ENCODE measurements at regions not wholly inside any gene's neighbourhood (a gene's known extent, or its start where the extent isn't known, plus 50 kb on each side); places are given as distances from the start of the nearest gene placed in this dataset.

DNA sequence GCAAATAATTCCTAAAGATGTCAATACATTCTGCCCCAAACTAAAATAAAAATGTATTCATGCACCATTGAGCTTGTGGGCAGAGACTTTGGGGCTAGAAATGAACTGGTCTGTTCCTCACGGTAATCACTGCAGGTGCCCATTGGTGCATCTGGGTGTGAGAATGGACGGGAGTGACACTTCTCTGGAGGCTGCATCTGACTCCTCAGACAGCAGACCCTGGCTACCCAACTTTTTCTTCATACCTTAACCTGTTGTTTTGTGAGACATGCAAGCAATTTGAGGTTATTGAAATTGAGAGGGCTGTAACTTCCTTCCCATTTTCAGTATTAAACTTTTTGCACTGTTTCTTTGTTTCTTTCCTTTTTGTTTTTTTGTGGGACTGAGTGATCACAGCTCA lies 333.4 kb downstream of the ICE1 start:
- TF ChIP-seq EZH2 (IDR thresholded peaks at IDR 0.05; ENCODE audit: low read depth, low read length, severe bottlenecking) (no peak), CBX8 (IDR thresholded peaks at IDR 0.05; ENCODE audit: borderline replicate concordance, low read depth, low read length) (no peak), TBP (IDR thresholded peaks at IDR 0.05; ENCODE audit: low read depth, low read length) (no peak), POLR2A (IDR thresholded peaks at IDR 0.05; ENCODE audit: control extremely low read depth in 1 of 2, low read depth in 2 of 2, low read length in 2 of 2) (no peak), BRCA1 (IDR thresholded peaks at IDR 0.05; ENCODE audit: low read depth, low read length) (no peak), TAF1 (IDR thresholded peaks at IDR 0.05; ENCODE audit: low read depth, low read length) (no peak), HDAC2 (IDR thresholded peaks at IDR 0.05; ENCODE audit: borderline replicate concordance in 1 of 2, low read depth in 2 of 2, low read length in 2 of 2) (no peak), CREB1 (IDR thresholded peaks at IDR 0.05) (no peak), ZNF274 (IDR thresholded peaks at IDR 0.05; ENCODE audit: borderline replicate concordance, extremely low read depth, low read length) (no peak)
- TF ChIP-seq, protein P1, sequence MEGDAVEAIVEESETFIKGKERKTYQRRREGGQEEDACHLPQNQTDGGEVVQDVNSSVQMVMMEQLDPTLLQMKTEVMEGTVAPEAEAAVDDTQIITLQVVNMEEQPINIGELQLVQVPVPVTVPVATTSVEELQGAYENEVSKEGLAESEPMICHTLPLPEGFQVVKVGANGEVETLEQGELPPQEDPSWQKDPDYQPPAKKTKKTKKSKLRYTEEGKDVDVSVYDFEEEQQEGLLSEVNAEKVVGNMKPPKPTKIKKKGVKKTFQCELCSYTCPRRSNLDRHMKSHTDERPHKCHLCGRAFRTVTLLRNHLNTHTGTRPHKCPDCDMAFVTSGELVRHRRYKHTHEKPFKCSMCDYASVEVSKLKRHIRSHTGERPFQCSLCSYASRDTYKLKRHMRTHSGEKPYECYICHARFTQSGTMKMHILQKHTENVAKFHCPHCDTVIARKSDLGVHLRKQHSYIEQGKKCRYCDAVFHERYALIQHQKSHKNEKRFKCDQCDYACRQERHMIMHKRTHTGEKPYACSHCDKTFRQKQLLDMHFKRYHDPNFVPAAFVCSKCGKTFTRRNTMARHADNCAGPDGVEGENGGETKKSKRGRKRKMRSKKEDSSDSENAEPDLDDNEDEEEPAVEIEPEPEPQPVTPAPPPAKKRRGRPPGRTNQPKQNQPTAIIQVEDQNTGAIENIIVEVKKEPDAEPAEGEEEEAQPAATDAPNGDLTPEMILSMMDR (IDR thresholded peaks at IDR 0.05; ENCODE audit: control extremely low read depth in 1 of 3, insufficient read depth in 1 of 3, low read depth in 1 of 3, low read length in 3 of 3), result no peak
- TF ChIP-seq, protein P2, sequence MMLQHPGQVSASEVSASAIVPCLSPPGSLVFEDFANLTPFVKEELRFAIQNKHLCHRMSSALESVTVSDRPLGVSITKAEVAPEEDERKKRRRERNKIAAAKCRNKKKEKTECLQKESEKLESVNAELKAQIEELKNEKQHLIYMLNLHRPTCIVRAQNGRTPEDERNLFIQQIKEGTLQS (IDR thresholded peaks at IDR 0.05; ENCODE audit: insufficient read depth, low read depth, low read length), result no peak
- TF ChIP-seq, protein P3, sequence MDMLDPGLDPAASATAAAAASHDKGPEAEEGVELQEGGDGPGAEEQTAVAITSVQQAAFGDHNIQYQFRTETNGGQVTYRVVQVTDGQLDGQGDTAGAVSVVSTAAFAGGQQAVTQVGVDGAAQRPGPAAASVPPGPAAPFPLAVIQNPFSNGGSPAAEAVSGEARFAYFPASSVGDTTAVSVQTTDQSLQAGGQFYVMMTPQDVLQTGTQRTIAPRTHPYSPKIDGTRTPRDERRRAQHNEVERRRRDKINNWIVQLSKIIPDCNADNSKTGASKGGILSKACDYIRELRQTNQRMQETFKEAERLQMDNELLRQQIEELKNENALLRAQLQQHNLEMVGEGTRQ (IDR thresholded peaks at IDR 0.05; ENCODE audit: low read length), result no peak

All from H1 (cell line).